Fibroblast of pulmonary artery (primary cell): ENCODE measurements at regions not wholly inside any gene's neighbourhood (a gene's known extent, or its start where the extent isn't known, plus 50 kb on each side); places are given as distances from the start of the nearest gene placed in this dataset.

ENCODE experiments used
- DNase-seq: peaks from one replicate; pipeline ENCODE4 v3.0.0-alpha.2; 2010; ENCODE audit warnings: low read depth
- H3K4me3 ChIP-seq: replicated peaks from 2 replicates; pipeline ENCODE4 v1.5.1; 2011; ENCODE audit warnings: low read depth, mild to moderate bottlenecking, control low read depth, low read length, moderate library complexity
- CTCF ChIP-seq: IDR thresholded peaks from 2 replicates; pipeline ENCODE4 v1.5.1; 2011; ENCODE audit warnings: mild to moderate bottlenecking, control low read depth, low read length, inconsistent platforms; ENCODE audit errors: missing control alignments

- no peak for DNase-seq
- TF ChIP-seq CTCF = no peak
Measured at GRCh38 chr16:87057951-87058560, 259.1 kb downstream of the C16orf95 start.

DNA sequence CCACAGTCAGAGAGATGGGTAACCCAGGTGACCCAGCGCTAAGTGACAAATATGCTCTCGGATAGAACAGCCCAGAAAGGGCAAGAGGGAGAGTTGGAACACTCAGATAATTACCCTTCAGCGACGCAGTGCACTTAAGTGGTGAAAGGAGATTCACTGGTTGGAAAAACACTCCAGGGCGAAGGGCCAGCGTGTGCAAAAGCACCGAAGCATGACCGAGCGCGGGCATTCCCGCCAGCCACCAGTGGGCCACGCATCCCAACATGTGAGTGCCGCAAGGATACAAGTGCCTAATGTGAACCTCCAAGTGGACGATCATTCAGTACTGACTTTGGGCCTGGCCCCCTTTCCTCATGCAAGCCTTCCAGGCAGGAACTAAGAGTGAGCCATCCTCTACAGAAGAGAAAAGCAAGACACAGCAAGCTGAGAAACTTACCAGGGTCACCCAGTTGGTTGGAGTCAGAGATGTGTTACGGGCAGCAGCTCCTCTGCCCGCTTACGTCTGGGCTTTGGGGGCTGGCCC, 258.4 kb downstream of the C16orf95 start:
- no peak for TF ChIP-seq CTCF
- no peak overlapping the region for H3K4me3 ChIP-seq
- no peak for DNase-seq

More at GRCh38 chr16:87057951-87058560, 259.1 kb downstream of the C16orf95 start:
- no peak overlapping the region for H3K4me3 ChIP-seq

GRCh38 chr16:87060034-87060986, 256.9 kb downstream of the C16orf95 start:
- peak; percentile 71 for DNase-seq
- peak; percentile 39 for TF ChIP-seq CTCF
- peak overlapping the region; percentile 30 for H3K4me3 ChIP-seq

DNA sequence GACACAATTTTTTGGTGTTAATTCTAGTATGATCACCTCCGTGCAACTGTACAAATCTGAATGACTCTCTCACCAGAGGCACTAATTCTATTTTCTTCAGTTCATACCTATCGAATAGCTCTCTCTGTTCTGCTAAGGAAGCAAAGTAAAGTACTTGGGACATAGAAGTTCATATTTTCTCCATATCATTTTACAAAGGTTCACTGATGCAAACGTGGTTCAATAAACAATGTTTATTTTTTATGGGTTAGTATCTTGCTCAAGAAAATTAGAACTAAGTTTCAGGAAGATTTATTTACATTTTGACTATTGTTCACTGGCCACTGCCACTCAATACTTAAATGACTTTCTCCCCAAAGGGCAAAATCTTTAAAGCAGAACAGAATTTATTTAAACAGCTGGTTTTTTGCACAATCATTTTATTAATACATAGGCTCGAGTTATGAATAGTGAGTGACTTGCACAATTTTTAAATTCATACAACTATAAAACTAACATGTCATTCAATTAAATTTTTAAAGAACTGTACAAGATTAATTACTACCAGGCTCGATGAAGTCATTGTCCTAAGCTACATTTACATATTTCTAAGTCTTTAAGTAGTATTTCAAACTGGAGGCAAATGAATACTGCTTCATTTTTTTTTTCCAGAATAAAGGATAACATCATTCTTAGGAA, 255.8 kb downstream of the C16orf95 start:
- TF ChIP-seq CTCF = no peak
- DNase-seq = no peak
- no peak overlapping the region for H3K4me3 ChIP-seq

GRCh38 chr16:87062569-87063442, 254.4 kb downstream of the C16orf95 start:
- TF ChIP-seq CTCF = peak; percentile 78

DNA sequence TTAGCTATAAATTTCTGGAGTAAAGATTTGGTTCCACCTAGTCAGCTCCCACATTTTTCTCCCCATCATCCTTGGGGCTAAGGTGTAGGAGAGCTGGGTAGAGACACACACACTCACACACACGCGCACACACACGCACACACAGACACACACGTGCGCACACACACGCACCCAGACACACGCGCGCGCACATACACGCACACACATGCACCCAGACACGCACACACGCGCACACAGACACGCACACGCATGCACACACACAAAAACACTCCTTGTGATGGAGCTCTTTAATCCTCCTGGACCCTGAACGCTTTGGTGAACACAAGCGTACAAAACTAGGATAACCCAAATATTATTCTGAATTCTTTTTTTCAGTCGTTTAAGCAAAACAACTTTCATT, 253.6 kb downstream of the C16orf95 start:
- DNase-seq = no peak
- TF ChIP-seq CTCF = no peak
- no peak overlapping the region for H3K4me3 ChIP-seq

More at GRCh38 chr16:87062569-87063442, 254.4 kb downstream of the C16orf95 start:
- peak overlapping the region; percentile 33 for H3K4me3 ChIP-seq
- DNase-seq = peak; percentile 79
